ENCODE measurements at regions not wholly inside any gene's neighbourhood (a gene's known extent, or its start where the extent isn't known, plus 50 kb on each side); places are given as distances from the start of the nearest gene placed in this dataset.
"Not testable (repeated sequence)": the region's sequence is repeated elsewhere in the genome, so short reads cannot be mapped to it uniquely, and the experiment has no call there.

DNA sequence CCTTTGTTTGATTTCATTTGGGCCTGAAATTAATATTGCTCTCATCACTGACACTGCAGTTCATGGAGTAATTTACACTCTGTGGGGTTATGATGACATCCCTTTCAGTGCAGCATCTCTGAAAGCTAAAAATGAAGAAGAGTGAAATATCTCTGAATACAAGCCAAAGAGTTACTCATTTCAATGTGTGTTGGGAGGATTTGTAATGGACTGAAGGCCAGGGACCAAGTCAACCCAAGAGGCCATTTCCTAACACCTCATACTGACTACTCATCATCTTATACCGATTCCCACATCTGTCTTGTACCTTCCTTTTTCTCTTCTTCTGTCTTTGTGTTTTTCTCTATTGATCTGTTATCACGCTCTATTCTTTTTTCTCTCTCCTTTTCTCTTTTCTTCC, 374.4 kb upstream of the FRG1 start:
- DNase-seq = not testable (repeated sequence)

DNA sequence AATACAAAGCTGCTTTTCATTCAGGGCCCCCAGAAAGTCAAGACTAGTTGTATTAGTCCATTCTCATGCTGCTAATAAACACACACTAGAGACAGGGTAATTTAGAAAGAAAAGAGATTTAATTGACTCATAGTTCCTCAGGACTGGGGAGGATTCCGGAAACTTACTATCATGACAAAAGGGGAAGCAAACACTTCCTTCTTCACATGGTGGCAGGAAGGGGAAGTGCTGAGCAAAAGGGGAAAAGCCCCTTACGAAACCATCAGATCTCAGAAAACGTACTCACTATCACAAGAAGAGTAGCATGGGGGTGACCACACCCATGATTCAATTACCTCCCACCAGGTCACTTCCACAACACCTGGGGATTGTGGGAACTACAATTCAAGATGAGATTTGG, 373.8 kb upstream of the FRG1 start:
- not testable (repeated sequence) for DNase-seq

DNA sequence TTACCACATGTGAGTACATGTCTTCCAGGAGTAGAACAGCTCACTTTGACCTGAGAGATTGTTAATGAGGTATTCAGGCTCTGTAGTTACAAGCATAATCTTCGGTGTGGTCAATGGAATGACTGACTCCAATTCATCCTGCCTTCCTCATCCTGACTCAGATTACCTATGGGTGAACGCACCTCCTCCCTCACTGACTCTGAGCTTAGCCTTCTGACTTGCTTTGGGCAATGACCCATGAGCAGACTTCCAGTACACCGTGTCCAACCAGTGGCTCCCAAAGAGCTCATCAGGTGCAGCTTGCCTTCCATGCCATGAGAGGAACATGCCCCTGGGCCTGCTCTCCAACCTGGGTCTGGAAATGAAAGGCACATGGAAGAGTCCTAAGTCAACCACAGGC, 361.0 kb upstream of the FRG1 start:
- not testable (repeated sequence) for DNase-seq

DNA sequence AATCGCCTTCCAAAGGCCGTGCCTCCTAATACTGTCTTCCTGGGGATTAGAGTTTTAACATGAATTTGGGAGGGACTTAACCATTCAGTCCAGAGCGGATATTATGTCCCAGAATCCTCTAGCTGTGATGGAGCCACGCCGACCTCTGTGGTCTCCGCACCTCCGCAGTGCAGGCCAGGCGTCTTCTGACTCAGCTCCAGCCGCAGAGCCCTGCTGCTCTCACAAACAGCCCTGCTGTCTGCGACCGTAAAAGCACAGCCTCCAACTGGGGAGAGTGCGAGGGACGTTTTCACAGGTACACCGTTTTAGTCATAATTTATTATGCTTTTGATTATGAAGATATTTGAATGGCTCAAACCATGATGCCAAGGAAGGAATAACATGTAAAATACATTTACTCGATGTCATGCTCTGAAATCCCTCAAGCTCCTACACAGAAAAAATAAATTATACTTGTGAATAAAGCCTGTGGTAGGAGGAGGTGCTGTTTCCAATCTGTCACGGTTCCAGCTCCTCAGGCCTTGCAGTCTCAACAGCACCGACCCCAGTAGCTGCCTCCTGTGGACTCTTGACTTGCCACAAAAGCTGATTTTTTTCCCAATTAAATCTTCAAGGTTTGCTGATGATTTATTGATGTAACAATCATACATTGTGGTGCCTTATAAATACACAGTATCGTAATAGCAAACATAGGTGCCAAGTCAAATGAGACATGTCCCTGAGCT, 353.6 kb upstream of the FRG1 start:
- DNase-seq = not testable (repeated sequence)

DNA sequence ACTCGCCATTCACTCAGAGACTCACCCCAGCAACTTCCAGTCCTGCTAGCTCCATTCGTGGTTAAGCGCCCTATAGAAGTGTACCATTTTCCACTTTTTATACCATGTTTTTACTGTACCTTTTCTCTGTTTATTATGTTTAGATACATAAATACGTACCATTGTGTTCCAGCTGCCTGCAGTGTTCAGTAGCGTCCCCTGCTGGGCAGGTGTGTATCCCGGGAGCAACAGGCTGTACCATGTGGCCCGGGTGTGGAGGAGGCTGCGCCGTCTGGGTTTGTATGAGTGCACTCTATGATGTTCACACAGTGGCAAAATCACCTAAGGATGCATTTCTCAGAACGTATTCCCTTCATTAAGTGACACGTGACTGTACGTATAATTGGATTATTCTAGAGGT, 351.5 kb upstream of the FRG1 start:
- DNase-seq = not testable (repeated sequence)

DNA sequence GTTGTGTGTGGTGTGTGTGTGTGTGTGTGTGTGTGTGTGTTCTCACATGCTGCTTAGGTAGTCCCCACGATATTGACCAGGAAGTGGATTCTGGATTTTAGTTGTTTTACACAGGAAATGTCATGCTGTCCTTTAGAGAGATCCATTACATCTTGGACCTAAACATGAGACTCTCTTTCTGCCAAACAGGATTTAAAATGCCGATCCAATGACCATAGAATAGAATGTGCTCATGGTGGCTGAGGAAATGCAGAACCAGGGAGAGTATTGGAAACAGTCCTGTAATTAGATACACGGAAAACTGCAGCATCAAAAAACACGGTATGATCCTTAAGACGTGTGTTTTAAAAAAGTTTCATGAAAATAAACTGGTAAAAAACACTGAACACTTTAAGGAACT, 347.8 kb upstream of the FRG1 start:
- no peak for DNase-seq

DNA sequence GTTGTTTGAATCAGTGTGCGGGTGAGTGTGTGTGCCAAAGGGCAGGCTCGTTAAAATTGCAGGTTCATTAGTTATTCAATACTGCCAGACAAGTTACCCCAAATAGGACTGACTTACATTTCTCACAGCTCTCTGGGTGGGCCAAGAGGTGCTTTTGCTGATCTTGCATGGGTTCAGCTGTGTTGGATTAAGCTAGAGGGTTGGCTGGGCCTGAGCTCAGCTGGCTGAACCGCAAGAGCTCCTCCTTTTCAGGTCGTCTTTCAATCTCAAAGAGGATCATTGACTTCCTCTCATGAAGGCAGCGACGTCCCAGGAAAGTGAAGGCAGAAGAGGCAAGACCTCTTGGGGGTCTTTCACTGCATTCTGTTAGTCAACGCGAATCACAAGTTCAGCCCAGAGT, 343.3 kb upstream of the FRG1 start:
- DNase-seq = no peak

DNA sequence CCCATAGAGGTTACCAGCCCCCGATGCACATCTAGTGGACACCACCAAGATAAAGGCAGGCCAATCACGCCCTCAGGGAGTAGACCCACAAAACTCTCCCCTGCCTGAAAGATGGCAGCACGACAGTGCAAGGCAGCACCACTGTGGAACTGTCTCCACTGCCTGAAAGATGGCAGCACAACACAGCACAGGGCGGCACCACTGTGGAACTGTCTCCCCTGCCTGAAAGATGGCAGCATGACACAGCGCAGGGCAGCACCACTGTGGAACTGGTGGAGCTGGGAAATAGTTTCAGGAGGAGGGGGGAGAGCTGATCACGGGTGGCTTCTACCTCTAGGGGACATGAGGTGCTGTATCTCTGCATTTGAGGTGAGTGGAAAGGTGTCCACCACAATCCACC, 340.4 kb upstream of the FRG1 start:
- no peak for DNase-seq

DNA sequence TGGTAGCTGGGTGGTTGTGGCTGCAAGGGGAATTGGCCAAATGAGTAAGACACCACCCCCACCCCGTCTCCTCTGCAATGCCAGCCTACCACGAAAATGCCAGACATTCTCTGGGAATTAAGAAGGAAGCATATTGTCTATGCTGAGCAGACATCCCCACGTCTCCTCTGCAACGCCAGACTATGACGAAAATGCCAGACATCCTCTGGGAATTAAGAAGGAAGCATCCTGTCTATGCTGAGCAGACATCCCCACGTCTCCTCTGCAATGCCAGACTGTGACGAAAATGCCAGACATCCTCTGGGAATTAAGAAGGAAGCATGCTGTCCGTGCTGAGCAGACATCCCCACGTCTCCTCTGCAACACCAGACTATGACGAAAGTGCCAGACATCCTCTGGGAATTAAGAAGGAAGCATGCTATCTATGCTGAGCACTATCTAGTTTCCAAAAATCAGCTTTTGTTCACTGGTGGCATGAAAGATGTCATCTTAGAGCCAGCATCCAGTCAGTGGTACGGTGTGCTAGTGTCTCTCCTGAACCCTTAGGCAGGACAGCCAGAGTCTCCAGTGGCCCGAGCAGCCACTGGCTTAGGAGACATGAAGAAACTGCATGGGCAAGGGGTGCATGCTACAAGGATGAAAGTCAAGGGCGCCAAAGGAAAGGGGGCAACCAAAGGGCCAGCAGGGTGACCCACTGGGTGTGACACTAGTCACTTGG, 339.8 kb upstream of the FRG1 start:
- no peak for DNase-seq

DNA sequence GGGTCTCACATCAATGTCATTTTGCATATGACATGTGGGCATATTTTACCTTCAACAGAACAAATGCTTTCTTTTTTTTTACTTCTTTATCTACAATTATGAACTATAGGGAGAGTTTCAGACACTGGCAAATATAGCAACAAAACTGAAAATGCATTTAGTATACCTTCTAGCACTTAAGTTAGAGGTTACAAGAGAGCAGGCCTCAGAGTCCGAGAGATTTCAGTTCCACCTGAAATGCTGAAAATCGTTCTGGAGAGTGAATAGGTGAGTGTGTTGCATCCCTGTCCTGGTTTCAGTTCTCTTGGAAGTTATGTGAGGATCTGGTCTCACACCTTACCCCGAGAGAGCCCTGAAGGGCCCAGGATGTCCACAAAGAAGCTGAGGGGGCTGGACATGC, 337.8 kb upstream of the FRG1 start:
- not testable (repeated sequence) for DNase-seq

DNA sequence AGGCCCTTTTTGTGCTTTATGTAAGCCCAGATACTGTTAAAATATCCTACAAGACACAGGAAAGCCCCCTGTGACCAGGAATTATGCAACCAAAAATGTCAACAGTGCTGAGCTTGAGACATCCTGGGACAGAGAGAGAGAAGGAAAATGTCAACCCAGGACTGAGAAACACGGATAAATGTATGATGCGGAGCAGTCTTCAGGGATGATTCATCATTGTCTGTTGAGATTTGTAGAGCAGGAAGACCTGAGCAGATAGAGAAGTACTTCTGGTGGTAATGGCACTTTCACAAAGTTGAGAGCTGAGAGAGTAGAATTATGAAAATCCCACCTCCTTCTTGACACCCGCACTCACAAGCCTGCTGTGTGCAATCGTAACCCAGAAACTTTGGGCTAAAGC, 330.1 kb upstream of the FRG1 start:
- DNase-seq = not testable (repeated sequence)

DNA sequence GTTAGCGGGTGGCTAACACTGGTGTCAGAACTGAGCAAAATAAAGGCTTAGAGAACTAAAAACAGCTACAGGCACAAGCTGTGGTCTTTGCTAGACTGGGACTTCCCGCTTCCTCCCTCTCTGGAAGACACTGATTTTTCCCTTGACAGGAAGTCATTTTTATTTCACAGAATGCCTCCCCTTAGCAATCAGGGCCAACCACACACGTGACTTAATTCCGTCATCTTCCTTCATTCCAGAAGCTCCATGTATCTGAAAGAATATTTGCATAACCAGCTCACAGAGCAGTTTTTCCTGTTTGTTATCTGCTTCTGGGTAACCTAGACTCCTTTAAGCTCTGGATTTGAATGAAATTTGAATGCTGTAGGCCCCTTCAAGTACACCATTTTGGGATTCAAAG, 327.5 kb upstream of the FRG1 start:
- no peak for DNase-seq

DNA sequence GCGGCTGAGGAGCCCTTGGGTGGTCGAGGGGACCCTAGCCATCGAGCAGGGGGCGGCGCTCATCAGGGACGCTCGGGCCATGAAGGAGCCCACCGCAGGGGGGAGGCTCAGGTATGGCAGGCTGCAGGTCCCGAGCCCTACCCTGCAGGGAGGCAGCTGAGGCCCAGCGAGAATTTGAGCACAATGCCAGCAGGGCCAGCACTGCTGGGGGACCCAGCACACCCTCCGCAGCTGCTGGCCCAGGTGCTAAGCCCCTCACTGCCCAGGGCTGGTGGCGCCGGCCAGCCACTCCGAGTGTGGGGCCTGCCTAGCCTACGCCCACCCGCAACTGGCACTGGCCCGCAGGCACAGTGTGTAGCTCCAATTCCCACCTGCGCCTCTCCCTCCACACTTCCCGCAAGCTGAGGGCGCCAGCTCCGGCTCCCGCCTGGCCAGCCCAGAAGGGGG, 325.4 kb upstream of the FRG1 start:
- DNase-seq = no peak

DNA sequence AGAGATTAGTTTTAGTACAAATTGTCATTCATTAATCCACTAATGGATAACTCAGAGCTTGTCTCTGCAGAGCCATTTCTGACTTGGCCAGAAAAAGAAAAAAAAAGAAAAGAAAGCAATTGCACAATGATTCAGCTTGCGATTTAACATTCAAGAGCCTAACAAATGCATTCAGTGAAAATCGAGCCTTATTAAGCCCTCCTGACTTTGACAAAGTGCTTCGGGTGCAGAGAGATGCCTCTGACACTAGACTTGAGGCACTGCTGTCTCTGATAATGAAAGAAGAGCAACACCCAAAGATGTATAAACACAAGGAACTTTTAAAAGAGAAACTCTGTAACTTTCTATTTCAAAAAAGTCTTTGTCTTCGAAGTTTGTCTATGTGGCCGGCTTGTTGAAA, 322.9 kb upstream of the FRG1 start:
- not testable (repeated sequence) for DNase-seq

DNA sequence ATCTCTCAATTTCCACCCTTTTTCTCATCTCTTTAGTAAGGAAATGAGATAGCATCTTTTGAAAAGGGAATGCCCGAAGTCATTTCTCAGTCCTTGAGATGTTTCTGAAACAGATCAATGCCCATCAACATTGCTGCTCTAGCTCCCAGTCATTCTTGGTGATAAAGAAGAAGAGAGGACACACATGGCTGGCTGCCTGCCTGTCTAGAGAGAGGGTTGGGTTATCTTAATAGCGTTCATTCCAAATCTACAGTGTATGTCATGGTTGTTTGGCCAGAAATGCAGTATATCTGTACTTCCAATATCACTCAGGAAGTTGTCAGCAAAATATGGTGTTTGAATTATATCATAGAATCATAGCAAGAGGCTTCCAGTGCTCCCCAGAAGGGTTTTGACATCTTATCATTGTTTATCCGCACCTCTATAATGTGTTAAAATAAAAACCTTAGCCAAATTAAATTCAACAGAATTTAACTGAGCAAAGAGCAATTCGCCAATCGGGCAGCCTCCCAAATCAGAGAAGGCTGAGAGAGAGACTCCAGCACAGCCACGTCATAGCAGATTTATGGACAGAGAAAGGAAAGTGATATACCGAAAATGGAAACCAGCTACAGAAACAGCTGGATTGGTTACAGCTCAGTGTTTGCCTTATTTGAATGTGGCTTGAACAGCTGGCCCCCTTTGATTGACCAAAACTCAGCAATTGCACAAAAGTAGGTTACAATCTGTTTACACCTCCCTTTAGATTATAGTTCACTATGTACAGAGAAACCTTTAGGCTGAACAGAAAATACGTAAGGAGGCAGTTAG, 321.0 kb upstream of the FRG1 start:
- DNase-seq = not testable (repeated sequence)

DNA sequence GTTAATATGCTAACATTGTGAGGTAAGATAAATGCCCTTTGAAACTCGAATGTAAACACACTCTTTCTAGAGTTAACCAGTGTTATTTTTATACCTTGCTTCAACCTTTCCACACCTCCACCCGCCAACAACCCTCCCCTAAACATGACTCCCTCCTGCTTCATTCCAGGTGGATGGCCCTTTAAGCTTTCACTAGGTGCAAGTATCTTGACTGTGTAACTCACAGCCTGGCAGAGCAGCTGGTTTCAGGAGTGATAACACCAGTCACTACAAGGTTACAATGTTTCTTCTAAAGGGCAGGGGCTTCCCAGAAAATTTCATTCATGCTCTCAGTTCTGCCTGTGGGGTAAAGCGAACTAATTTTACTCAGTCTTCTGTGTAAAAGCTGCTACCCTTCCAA, 318.1 kb upstream of the FRG1 start:
- not testable (repeated sequence) for DNase-seq

DNA sequence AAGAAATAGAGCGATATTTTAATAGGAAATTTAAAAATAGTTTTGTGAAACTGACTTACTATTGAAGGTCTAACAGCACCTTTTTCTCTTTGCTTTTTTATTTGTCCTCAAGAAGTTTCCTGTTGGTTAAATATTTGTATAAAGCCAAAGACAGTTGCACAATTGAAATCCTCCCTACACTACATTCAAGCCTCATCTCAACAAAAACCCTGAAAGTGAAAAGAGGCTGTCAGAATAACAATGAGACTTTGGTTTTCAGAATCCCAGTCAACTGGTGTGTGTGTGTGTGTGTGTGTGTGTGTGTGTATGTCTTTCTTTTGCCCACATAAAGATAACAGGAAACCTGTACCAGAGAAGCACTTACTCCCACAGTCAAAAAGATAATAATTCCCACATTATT, 313.6 kb upstream of the FRG1 start:
- DNase-seq = not testable (repeated sequence)

DNA sequence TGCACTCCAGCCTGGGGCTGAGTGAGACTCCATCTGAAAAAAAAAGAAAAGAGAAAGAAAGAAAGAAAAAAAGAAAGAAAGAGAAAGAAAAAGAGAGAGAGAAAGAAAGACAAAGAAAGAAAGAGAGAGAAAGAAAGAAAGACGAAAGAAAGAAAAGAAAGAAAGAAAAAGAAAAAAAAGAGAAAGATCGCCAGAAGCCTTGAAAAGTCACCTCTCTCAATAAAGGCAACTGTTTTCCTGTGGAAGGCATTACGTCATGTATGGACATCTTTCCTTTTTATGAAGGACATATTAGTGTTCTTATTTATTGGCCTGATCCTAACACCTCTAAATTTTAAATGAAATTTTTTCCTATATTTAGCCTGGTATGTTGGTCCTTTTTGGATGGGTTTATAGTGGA, 310.9 kb upstream of the FRG1 start:
- DNase-seq = not testable (repeated sequence)

DNA sequence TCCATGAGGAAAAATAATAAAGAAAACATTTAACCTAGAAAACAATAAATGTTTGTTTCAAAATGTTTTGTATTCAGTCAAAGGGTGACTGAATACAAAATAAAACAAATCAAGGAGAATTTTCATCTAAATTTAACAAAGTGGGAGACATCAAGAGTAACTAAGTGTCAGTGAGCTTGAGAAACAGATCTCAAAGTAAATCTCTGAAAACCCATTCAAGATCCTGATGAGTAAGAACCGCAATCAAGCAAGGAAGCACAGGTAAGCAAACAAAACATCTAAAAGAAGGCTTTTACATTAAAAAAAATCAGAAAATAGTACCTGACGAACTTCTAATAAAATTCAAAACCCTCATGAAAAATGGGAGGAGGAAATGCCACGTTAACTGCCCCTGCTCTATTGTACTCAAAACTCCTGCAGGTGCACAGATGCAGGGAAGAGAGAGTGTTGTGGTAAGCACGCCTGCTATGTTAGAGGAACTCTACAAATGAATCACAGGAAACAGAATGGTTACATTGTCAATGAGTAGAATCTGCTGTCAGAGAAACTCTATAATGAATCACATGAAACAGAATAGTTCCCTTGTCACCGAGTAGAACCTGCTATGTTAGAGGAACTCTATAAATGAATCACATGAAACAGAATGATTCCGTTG, 309.6 kb upstream of the FRG1 start:
- not testable (repeated sequence) for DNase-seq

DNA sequence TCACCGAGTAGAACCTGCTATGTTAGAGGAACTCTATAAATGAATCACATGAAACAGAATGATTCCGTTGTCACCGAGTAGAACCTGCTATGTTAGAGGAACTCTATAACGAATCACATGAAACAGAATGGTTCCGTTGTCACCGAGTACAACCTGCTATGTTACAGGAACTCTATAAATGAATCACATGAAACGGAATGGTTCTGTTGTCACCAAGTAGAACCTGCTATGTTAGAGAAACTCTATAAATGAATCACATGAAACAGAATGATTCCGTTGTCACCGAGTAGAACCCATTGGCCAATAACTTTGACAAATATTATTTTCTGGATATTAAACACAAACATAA, 309.1 kb upstream of the FRG1 start:
- DNase-seq = not testable (repeated sequence)

DNA sequence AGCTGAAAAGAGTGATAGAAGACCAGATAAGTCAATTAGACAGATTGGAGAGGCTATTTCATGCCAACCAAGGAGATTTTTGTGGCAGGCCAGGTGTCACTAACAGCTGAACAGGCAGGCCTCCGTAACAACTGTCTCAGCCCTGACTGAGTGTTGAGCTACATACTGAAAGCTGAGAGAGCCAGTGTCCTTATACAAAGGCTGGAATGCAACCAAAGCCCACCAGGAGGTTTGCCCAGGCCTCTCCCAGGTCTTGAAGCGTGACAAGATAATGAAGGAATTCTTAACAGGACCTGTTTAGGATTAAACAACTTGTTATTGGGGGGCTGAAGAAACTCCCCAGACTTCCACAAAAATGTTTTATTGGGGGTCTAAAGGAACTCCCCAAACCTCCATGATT, 290.2 kb upstream of the FRG1 start:
- DNase-seq = not testable (repeated sequence)

DNA sequence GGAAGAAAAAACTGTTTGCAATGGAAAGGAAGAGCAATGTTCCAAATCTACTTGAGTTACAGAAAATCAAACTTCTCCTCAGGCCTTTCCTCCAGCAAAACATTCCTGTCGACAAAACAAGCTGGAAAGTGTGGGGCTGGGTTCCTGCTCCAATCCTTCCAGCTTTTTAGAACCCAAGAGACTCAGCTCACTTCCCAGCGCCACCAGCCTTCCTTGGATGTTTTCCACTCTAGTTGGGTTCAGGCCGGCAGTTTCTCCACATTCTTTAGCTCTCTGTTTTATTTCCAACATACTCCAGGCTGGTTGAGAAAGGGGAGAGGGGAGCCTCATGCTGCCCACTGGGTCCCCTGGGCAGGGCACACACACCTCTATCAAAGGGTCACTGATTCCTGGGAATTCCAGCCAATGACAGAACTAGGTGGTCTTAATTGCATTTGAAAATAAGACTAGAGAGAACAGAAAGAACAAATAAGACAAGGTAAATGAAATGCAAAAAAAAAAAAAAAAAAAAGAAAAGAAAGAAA, 287.5 kb upstream of the FRG1 start:
- not testable (repeated sequence) for DNase-seq

DNA sequence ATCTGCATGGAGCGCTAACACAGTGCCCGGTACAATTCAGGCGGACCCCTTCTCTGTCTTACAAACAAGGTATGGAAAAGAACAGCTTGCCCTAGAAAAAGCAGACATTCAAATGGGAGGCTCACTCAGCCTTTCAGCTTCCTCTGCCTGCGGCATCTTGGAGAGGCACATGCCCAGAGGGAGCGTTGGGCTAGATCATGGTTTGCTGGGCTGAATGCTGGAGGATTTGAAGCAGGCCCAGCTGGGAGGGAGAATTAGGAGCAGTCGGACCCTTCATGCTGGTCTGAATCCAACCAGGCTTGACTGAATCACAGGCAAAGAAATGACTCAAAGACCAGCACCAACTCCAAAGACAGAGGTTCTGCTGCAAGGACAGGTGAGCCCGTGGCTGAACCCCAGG, 286.7 kb upstream of the FRG1 start:
- not testable (repeated sequence) for DNase-seq

Data from stimulated activated CD4-positive, alpha-beta T cell treated with anti-CD3 and anti-CD28 coated beads, Interleukin-2, amount 100 ng/mL, for 24 hours (primary cell).